Small intestine (tissue), 7 donors: ENCODE measurements at regions not wholly inside any gene's neighbourhood (a gene's known extent, or its start where the extent isn't known, plus 50 kb on each side); places are given as distances from the start of the nearest gene placed in this dataset.
"Not testable (repeated sequence)": the region's sequence is repeated elsewhere in the genome, so short reads cannot be mapped to it uniquely, and the experiment has no call there.

Experiments used
- DNase-seq, 2 donors: peaks; one replicate each; pipeline versions ENCODE4 v3.0.0 to v3.0.0-alpha.2; 2013
- FAIRE-seq: peaks from 2 replicates; lab custom pipeline; 2012; peaks lifted over from hg19 to GRCh38; lab: Jason Lieb, UNC
- H3K27ac ChIP-seq, 3 donors: one replicate each; pipeline ENCODE4 v1.5.1; 2013; ENCODE audit warnings: low read length in 2 of 3, mild to moderate bottlenecking in 2 of 3, control low read depth in 1 of 3, inconsistent platforms in 1 of 3, low read depth in 1 of 3, moderate library complexity in 1 of 3
- H3K27me3 ChIP-seq, 3 donors: one replicate each; pipeline ENCODE4 v1.6.1; 2013; ENCODE audit warnings: low read length in 3 of 3, inconsistent platforms in 1 of 3; ENCODE audit not compliant: control insufficient read depth in 3 of 3, insufficient read depth in 3 of 3
- H3K36me3 ChIP-seq, 3 donors: one replicate each; pipeline ENCODE4 v1.6.1; 2013; ENCODE audit warnings: low read length in 3 of 3, inconsistent platforms in 1 of 3, low read depth in 1 of 3, mild to moderate bottlenecking in 1 of 3, moderate library complexity in 1 of 3; ENCODE audit not compliant: control insufficient read depth in 3 of 3, insufficient read depth in 2 of 3
- H3K4me1 ChIP-seq, 3 donors: one replicate each; pipeline ENCODE4 v1.6.1; 2013; ENCODE audit warnings: low read length in 2 of 3, inconsistent platforms in 1 of 3, low read depth in 1 of 3, mild to moderate bottlenecking in 1 of 3, moderate library complexity in 1 of 3; ENCODE audit not compliant: control insufficient read depth in 3 of 3, insufficient read depth in 2 of 3
- H3K4me3 ChIP-seq, 3 donors: one replicate each; pipeline ENCODE4 v1.5.1; 2013; ENCODE audit warnings: low read length in 3 of 3, control low read depth in 1 of 3, inconsistent platforms in 1 of 3, low read depth in 1 of 3, mild to moderate bottlenecking in 1 of 3, moderate library complexity in 1 of 3
- H3K9me3 ChIP-seq, 2 donors: one replicate each; pipeline ENCODE4 v1.6.1; 2013; ENCODE audit warnings: low read depth in 1 of 2, low read length in 1 of 2; ENCODE audit not compliant: control insufficient read depth in 2 of 2, insufficient read depth in 1 of 2
- WGBS, 3 donors: extraction: QIAGEN DNeasy Blood & Tissue Kit; methylation state at CpG; one replicate each; pipeline ENCODE4 v1.1.7; 2013; 5-methylcytosine and 5-hydroxymethylcytosine counted together
- donor health status: healthy with polysubstance abuse.
- donor health status: control.
- donor health status: control.
- donor health status: Bipolar disorder and iron deficiency.
- donor health status: healthy.

DNA sequence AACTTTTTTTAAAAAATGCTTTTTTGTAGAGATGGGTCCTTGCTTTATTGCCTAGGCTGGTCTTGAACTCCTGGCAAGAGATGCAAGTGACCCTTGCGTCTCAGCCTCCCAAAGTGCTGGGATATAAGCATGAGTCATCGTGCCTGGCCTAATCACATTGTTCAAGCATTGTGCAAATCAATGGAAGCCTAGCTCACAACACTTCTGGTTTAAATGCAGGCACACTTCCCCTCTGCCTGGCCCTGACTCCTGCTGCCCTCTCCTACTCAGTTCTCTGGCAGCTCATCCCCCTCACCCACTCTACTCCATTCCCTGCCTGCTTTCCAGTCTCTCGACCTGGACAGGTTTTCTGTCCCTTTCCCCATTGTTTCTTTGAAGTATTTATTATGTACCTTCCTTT, 288.1 kb upstream of the PLGLB1 start:
- H3K4me1 ChIP-seq, DNase-seq, H3K27me3 ChIP-seq, H3K27ac ChIP-seq, H3K4me3 ChIP-seq, FAIRE-seq, H3K9me3 ChIP-seq, H3K36me3 ChIP-seq: not testable (repeated sequence)
- WGBS, 3 donors, result 6 to 53% (median 39%) methylated on average over 1 to 3 of the region's 3 CpGs

DNA sequence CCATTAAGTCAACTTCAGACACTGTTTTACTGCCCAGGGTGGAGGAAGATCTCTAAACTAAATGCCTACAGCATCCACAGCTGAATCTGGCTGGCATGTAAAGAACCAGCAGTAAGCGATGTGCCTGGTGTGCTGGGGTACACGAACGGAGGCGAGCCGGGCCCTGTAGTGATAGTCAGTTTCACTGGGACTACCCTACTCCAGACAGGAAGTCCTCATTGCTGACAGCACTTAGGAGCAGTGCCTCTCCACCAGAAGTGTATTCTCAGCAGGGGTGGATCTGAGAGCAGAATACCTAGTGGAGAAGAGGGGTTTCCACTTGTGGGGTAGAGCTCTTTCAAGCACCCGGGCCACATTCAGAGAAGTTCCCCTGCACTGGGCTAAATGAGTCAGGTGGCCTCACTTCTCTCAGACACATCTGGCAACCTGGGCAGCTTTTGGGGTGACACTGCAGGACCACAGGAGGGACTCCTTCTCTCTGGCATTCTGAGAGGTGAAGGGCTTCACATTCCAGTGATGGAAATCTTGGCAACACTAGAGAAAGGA, 290.3 kb upstream of the PLGLB1 start:
- not testable (repeated sequence) for H3K9me3 ChIP-seq, FAIRE-seq, H3K36me3 ChIP-seq, H3K27me3 ChIP-seq, H3K4me1 ChIP-seq, H3K4me3 ChIP-seq, H3K27ac ChIP-seq, DNase-seq
- WGBS, 3 donors, result 80 to 86% (median 85%) methylated on average over 5 of the region's 6 CpGs

DNA sequence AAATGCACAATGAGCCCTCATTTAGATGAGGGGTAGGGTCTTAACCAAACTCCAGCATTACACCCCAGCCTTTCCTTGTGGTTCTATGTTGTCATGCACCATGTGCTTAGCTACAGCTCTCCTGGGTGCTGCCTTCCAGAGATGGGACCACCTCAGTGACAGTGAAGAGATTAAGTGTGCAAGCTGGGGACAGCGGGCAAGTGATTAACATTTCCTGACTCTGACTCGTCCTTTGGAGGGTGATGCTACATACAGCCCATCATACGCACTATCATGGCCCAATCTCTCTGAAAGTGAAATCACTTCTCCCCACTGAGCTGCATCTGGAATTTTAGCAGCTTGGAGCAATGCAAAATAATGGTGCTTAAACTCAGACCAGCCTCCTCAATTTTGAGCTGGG, 293.0 kb upstream of the PLGLB1 start:
- H3K4me1 ChIP-seq, DNase-seq, H3K27ac ChIP-seq, H3K9me3 ChIP-seq, H3K27me3 ChIP-seq, H3K36me3 ChIP-seq, FAIRE-seq, H3K4me3 ChIP-seq: not testable (repeated sequence)
- WGBS, 3 donors, result 52 to 89% (median 68%) methylated on average over 2 to 3 of the region's 3 CpGs

DNA sequence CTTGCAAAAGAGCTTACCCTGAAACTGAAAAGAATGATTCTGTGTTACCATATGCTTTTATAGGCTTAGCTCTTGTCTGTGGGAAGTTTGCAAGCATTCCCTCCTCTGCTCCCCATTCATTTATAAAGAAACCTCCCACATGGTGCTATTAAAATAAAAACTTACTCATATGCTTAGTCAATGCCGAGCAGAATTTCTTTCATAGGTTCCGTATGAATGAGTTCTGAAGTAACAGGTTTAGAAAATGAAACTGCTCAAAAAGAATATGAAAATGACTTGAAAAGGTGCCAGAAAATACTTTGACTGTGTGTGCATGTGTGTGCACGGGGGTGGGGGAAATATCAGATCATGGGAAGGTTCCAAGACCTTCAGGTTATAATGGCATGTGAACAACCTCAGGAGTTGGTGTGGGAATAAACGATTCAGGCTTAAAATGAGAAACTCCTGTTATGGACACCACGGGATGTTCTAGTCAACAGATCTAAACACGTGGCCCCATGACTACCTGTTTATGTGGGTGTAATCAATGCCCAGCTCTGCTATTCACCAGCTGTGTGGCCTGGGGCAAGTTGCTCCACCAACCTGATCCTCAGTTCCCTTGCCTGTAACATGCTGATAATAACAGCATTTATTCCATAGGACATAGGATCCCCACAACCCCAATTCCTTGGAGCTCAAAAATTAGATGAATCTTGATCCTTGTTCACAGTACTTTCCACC, 293.7 kb upstream of the PLGLB1 start:
- not testable (repeated sequence) for H3K9me3 ChIP-seq, H3K36me3 ChIP-seq, H3K4me1 ChIP-seq, DNase-seq, H3K27me3 ChIP-seq, H3K27ac ChIP-seq, H3K4me3 ChIP-seq, FAIRE-seq
- WGBS, 3 donors, result 36 to 58% (median 57%) methylated on average over 4 to 5 of the region's 6 CpGs

DNA sequence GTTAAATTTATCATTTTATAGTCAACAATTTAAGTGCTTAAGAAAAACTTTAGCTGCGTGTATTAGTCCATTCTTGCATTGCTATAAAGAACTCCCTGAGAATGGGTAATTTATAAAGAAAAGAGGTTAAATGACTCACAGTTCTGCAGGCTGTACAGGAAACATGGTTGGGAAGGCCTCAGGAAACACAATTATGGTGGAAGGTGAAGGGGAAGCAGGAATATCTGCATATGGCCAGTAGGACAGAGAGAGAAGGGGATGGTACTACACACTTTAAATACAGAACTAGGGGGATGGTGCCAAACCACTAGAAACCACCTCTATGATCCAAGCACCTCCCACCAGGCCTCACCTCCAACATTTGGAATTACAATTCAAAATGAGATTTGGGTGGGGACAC, 295.5 kb upstream of the PLGLB1 start:
- H3K36me3 ChIP-seq, H3K4me3 ChIP-seq, H3K27ac ChIP-seq, H3K9me3 ChIP-seq, H3K27me3 ChIP-seq, H3K4me1 ChIP-seq, FAIRE-seq, DNase-seq: not testable (repeated sequence)
- WGBS, 3 donors, result no CpG with 5 or more reads among the region's 1 CpG

DNA sequence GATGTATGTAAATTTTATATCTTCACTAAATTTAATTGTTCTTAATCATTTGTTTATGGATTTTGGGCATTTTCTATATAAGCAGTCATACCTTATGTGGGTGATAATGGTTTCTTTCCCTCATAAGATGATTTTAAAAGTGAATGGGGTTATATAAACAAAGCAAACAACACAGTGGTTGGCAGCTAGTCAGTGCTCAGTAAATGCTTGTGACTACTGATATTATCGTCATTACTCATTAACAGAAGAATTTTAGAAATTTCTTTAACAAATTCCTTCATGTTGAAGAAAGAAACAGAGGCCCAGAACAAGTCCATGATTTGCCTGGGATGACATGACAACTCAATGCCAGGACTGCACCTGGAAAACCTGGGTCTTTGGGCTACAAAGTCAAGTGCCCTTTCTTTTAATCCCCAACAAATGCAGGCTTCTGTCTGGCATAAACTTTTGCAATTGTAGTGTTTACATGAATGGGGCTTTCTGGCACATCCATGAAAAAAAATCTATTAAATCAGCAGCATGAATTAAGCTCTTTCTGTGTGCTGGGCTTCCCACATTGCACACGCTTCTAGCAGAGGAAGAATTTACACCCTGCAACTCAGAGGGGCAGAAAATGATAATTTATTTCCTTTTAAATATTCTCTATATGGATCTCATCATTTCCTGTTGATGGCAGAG, 297.3 kb upstream of the PLGLB1 start:
- not testable (repeated sequence) for H3K27me3 ChIP-seq, DNase-seq, H3K4me1 ChIP-seq, H3K9me3 ChIP-seq, H3K27ac ChIP-seq, FAIRE-seq, H3K4me3 ChIP-seq, H3K36me3 ChIP-seq
- WGBS, 3 donors, result 16 to 43% (median 27%) methylated on average over 1 of the region's 2 CpGs

DNA sequence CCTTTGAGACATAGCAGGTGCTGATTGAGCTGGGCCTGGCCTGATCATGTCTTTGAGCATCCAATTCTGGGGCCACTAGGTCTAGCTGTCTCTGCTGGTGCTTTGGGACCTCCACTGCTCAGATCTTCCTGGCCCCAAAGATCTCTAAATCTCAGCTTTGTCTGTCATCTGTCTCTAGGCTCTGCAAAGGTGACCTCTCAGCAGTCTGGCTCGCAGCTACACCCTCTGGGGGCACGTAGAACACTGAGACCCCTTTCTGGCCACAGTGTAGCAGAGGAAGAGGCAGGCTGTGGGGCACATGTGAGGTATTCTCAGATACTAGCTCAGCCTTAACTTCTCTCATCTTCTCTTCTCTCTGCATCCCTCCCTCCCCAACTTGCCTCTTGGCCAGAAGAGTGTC, 298.1 kb upstream of the PLGLB1 start:
- H3K36me3 ChIP-seq, H3K4me3 ChIP-seq, H3K4me1 ChIP-seq, H3K27ac ChIP-seq, FAIRE-seq, DNase-seq, H3K27me3 ChIP-seq, H3K9me3 ChIP-seq: not testable (repeated sequence)
- 62 to 77% (median 76%) methylated on average over 2 of the region's 2 CpGs for WGBS, 3 donors

DNA sequence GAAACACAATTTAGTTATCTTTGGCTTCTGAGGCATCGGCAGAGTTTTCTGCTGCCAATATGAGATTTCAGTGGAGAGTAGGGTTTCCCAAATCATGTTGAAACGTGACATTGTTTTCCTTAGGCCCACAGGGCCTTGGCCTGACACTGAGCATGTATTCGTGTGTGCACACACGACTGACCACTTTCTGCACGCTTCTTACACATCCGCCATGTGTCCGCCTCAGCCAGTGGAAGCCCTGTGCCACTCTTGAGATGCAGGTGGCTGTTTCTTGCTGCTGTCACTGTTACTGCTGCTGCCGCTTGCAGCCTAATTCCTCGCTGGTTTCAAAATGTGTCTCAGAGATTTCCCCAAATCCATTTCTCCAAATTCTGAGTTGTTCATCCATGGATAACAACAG, 299.6 kb upstream of the PLGLB1 start:
- not testable (repeated sequence) for H3K27ac ChIP-seq, H3K27me3 ChIP-seq, FAIRE-seq, H3K9me3 ChIP-seq, H3K4me3 ChIP-seq, H3K36me3 ChIP-seq, H3K4me1 ChIP-seq, DNase-seq
- WGBS, 3 donors, result 91 to 95% (median 93%) methylated on average over 5 to 7 of the region's 9 CpGs
